ENCODE measurements at regions not wholly inside any gene's neighbourhood (a gene's known extent, or its start where the extent isn't known, plus 50 kb on each side); places are given as distances from the start of the nearest gene placed in this dataset.

DNA sequence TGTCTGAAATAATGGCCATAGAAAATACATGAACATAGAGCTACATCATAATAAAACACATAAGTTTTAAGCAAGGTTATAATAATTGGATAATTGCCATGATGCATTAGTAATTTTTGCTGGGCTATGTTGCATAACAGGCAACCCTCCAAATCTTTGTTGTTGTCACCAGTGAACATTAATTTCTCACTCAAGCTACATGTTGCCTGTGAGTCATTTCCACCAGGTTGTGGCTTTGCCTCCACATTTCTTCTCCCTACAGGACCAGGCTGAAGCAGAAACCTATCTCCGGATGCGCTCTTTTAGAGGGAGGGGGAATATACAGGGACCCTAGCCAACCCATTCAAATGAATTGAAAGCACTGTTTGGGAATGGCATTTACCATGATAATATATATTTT lies 347.7 kb downstream of the GABRG1 start:
- DNase-seq, result no peak

DNA sequence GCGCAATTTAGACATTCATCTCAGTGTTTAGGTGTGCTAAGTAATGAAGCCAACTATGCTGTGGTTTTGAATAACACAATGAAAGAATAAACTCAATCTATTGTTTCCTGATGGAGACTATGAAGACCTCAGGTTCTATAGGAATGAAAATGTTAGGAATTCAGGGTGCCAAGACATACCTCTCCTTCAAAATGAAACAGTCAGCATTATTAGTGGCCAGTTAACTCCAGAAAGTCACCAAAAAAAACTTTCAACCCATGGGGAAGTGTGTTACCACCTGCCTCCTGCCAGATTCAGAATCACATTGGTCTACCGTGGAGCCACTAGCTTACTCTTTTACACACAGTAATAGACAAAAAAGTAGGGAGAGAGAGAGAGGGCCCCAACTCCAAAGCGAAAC lies 352.9 kb downstream of the GABRG1 start:
- DNase-seq, result no peak

DNA sequence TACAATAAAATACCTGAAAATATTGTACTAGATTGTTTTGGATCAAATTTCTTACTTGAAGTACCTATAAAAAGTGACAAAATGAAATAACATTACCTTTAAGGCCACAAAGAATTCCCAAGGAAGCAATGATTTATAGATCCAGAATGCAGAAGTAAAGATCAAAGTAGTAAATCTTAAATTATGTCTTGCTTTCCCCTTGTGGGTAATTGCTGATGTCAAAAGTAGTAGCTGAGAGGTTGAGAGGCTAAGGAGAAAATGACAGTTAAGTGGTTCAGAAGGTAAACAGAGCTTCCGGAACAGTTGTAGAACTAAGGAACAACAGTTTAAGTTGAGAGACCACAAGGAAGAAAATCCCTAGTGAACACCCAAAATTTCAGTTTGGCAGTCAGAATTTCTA lies 358.3 kb downstream of the GABRG1 start:
- DNase-seq, result no peak

DNA sequence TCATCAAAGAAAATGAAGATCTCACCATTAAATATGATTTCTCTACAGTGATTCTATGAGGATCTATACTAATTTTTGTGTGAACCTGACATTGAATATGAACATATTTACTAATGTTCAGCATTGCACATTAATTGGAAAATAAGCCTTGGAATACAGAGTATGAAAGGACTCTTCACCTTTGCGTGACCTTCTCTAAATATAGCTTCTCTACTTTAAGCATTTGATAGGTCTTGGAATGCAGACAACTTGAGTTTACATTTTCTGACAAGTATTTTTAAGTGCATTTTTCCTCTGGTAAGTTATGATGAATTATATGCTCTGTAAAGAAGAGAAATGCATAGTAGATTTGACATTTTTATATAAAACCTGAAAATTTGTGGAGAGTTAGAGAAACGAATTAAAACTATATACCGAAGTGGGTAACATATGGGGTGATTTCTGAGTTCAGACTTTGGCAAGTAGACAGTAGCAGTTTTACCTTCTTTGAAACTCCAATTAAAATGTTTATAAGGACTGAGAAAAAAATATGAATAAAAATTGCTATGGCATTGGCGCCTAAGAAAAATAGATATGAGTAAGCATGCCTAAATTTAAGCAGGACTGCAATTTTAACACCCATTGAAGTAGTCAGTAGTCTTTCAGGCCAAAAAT lies 371.9 kb downstream of the GABRG1 start:
- DNase-seq, result no peak

DNA sequence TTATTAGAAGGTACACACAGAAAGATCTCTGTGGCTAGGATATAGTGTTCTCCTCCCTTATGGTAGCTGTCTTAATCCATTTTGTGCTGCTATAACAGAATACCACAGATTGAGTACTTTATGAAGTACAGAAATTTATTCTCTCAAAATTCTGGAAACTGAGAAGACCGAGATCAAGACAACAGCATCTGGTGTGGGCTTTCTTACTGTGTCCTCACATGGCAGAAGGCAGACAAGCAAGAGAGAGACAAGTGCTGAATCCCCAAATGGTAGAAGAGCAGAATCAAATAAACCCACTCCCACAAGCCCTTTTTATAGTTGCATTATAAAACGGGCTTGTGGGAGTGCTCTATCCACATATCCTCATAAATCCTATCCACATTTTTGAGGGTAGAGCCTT lies 373.1 kb downstream of the GABRG1 start:
- DNase-seq, result no peak

DNA sequence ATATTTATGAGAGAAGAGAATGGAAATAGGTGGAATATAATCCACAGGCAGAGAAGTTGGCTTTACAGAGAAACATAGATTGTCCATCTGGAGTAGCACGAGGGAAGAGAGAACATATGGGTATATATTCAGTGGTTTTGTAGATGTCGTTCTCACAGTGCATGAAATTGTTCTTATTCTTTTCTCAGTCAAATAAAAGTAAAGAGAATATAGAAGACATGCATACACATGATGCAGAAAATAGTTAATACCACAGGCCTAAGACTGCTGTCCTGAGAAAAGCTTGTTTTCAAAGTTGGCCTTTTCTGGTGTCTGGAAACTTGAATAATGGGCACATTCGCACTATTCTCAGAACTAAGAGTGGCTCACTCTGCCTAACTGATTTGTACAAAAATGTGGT lies 378.1 kb downstream of the GABRG1 start:
- DNase-seq, result no peak

DNA sequence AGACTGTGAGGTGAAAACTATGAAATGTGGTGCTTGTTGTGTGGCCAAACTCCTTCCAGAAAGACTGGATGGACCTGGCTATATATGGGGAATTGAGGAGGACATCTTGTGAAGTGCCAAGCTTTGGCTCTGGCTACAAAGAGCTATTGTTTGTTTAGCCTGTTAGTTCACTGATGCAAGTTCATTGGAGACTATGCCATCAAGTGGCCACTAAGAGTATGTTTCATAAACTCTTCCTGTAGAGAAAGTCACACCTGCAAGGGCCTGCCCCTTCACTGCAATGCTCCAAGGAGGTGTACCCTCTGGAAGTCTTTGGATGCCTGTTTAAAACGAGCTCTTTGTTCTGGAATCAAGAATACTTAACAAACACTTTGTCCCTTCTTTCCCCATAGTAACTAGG lies 382.0 kb downstream of the GABRG1 start:
- DNase-seq, result no peak

DNA sequence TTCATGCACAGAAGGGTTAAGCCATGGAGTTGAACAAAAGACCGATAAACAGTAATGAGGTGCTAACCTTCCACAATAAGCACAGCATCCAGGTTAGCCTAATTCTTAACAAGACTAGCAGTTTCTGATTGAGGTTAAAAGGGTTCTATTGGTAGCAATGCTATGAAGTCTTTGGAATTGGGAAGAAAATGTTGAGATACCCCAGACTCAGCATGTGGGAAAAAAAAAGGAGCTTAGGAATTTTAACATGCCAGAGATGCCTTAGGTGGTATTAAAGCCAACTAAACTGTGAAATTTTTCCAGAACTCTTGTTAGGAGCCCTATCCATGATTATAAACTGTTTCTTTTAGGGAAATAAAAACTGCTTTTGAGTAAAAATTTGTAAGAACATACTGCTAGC lies 391.7 kb downstream of the GABRG1 start:
- no peak for DNase-seq

DNA sequence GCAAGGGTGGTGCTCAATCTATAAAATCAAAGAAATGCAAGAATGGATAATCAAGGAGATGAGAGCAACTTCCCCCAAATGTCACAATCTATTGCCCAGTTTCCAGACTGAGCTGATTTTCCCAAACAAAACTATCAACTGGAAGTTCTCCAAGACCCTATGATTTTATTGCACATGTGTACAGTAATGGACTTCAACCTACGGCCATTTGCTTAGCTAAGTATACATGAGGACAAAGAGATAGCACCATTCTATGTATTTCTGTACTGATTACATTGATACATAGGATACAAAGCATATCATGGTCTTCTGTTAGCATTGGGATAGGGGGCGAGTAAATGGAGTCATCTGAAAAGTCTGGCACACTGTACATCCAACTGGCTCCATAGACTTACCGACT lies 407.8 kb downstream of the GABRG1 start:
- no peak for DNase-seq

DNA sequence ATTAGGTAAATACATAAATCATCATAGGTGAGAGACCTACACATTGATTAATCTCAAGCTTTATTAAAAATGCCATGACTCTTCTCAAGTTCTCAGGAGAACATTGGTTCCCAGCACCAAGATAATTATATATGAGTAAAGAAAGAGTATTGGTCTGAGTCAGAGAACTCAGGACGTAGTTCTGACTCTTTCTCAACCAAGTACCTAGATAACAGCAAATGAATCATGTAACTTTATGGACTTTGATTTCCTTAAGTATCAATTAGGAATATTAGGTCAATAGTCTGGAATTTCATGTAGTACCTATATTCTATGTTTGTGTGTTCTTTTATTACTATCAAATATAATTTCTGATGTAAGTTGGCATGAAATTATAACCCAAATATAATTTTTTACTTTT lies 409.9 kb downstream of the GABRG1 start:
- no peak for DNase-seq

DNA sequence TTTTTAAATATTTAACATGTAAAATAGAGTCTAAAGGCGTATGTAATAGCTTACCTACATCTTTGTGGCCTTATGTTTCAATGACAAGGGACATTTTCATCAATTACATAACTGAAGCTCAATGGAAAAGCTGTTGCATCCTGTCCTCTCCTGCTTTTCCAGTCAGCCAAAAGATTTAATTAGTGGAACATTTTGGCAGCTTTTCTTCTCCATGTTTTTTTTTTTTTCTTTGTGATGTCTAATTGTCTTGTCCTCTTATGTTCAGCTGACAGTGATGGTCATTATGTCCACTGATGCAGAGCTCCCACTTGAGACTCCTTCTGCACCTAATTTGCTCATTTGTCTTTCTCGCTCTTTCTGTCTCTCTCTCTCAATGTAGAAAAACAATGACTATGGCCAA lies 422.2 kb downstream of the GABRG1 start:
- DNase-seq, result no peak

DNA sequence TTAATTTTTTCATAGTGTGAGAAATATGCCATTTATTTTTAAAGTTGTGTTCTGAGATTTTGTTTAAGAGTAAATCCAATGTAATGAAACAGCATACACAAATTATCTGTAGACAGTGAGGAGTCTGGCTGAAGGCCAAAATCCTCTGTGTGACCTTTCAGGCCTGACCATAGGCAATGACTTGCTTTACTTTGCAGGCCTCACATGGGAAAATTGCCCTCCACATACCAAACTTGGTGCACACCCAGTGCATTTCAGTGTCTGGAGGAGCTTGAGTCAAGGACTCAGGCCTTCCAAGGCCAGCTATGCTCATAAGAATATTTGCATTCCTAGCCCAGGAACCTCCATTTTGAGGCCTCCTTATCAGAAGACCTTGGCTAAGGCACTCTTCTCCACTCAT lies 430.1 kb downstream of the GABRG1 start:
- DNase-seq, result no peak

DNA sequence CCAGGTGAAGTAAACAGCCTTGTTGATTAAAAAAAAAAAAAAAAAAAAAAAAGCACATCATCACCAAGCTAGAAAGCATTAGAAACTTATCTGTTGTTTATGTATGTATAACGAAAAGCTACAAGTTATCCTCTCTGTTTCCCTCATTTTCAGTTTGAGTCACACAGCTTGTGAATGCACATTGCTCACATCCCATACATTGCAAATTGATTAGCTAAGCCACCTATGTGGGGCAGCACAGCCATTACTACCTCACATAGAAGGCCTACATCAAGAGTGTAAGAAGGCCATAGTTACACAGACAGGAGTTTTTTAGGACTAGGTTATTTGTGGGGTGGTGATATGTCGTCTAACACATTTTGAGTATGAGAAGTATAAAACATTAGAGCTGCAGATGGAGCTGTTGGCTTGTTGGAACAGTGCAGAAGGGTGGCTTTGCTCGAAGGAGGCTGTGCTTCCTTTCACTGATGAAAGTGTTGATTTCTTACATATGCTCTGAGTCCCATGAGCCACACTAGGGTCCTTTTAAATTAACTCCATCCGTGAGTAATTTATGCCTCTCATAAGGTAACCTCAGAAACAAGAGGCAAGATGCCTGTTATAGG lies 431.6 kb downstream of the GABRG1 start:
- no peak for DNase-seq

DNA sequence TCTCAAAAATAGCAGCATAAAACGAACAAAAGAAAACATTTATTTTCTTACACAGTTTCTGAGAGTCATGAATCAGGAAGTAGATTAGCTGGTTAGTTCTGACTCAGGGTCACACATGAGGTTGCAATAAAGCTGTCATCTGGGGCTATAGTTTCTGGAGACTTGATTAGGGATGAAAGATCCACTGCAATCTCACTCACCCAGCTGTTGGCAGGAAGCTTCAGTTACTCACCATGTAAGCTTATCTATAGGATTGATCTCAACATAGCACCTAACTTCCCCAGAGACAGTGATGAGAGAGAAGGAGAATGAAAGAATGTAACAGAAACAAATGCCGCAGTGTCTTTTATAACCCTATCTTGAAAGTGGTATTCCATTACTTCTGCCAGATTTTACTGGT lies 435.5 kb downstream of the GABRG1 start:
- DNase-seq, result no peak

DNA sequence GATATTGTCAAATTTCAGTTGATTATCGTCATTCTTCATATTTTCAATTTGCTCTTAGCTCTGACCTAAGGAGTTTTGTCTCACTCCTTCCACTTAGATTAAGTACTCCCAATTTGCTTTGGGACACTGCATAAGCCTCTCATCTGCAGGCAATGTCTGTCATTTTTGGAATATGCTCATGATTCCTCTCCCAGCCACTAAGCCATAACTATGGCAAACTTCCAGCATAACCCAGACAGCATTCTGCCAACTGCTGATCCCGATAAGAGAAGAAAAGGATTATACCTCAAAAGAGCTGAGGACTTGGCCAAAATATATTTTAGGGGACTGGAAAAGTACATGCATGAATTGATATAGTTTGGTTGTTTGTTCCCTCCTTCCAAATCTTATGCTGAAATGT lies 444.4 kb downstream of the GABRG1 start:
- DNase-seq, result no peak

DNA sequence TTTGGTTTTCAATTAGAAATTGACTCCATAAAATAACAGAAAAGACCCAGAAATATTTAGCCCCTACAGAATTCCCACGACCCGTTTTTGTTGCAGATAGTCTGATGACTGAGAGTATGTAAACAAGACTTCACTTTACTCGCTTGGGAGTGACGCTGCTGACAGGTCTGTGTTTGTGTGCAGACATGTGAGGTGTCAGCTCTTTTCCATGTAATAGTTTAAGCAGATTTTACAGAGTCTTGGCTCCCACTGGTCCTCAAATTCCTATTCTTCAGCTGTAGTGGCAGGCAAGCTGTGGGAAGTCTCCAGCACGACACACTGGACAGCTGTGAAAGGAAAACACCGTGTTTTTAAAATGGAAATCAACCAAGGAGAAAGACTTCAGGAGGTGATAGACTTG lies 455.7 kb downstream of the GABRG1 start:
- no peak for DNase-seq

DNA sequence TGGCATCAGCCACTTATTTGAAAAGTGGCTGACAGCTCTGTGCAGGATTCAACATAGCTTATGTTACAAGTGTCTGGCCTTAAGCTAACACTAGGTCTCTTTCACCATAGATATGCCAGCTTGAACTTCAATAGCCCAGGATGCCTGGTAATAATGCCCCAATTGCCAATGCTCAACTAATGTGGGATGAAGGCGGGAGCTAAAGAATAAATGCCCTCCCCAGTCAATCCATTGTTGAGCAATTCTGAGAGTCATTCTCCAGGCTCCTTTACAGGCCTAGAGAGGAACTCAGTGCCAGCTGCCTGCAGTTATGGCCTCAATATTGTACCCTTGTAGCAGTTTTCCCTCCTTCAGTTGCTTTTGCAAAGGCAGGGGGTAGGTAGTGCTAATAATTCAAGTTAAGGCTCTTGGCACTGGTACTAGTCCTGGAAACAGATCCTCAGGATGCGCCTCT lies 460.2 kb downstream of the GABRG1 start:
- no peak for DNase-seq

DNA sequence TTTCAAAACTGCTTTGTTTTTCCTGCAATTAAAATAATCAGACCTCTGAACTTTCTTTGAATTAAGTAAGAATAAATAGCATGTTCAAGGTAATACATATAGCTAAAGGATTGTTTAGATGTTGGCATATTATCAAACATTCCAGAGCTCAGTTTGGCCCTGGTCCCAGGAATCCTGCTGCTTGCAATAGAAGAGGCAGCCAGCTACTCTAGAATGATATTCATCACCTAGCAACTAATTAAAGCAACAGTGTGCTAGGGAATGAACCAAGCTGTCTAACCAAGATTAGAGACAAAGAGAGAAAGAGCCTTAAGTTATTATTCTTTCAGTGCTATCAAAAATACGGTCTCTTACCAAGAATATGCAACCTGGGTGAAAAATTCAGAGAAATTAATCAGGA lies 460.9 kb downstream of the GABRG1 start:
- no peak for DNase-seq

DNA sequence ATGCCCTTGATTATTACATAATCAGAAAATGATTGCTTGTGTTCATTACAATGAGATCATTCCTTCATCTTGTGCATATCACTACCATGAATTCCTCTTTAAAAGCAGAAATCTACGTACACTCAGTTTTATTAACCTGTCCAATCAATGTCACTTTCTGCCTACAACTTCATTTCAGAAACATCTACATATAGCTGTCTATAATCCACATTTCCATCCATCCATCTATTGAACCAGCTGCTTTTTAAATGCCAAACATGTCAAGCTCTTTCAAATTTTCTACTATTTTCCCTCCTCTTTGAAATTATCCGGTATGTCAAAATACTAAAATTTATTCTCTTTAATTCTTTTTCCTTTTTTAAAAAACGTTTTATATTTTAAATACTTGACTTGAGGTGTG lies 462.0 kb downstream of the GABRG1 start:
- DNase-seq, result no peak

DNA sequence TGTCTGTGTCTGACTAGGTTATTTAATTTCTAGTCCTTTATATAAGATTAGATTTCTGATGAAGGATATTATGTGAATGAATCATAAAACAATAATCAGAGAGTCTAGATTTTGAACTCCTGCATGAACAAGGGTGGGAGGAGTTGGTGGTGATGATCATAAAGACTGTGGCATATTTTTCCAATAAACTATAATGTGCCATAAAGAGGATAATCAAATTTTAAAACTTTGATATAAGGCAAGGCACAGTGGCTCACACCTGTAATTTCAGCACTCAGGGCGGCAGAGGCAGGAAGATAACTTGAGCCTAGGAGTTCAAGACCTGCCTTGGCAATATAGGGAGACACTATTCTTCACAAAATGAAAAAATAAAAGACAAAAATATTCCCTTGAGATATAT lies 473.3 kb downstream of the GABRG1 start:
- no peak for DNase-seq

DNA sequence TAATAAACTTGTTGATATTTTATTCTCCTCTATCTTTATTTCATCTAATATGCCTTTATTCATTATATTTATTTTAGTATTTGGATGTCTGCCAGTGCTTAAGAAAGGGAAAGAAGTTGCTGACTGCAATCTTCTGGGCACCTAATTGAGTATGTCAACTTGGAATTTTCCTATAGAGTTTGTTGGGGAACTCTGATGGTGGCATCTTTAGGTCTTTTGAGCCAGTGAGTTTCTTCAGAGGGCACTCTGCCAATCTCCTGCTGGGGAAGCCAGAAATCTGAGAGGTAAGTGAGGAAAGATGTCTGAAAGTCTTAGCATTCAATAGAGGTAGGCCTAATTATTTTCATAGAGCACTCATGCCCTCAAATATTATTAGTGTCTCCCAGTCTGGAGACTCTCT lies 475.0 kb downstream of the GABRG1 start:
- no peak for DNase-seq

DNA sequence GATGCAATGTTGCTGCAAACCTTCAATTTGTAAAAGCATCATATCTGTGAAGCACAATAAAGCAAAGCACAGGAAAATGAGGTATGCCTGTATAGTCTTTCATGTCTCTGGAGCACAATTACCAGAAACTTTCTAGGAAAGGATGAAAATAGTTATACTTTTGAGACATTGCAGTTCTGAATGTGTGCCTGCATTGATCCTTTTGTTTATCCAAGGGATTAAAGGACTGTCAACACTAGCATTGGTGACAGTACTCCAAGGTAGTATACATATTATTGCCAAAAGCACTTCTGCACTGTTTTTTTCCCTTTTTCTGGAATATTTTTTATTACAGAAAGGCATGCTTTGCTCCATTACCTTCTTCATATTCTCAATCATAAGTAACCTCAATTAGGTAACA lies 476.0 kb downstream of the GABRG1 start:
- no peak for DNase-seq

DNA sequence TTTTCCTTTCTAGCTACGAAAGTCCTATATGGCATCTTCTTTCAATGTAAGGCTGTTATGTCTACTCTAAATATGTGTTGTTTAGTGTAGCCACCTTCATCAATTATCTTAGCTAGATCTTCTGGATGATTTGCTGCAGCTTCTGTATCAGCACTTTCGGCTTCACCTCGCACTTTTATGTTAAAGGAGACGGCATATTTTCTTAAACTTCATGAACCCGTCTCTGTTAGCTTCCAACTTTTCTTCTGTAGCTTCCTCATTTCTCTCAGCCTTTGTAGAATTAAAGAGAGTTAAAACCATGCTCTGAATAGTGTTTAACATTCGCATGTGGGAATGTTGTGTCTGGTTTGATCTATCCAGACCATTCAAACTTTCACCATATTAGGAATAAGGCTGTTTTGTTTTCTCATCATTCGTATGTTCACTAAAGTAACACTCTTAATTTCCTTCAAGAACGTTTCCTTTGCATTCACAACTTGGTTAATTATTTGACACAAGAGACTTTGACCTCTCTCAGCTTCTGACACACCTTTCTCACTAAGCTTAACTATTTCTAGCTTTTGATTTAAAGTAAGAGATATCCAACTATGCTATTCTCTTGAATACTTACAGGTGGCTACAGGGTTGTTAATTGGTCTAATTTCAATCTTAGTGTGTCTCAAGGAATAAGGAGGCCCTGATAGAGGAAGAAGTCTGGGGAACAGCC lies 476.8 kb downstream of the GABRG1 start:
- no peak for DNase-seq

DNA sequence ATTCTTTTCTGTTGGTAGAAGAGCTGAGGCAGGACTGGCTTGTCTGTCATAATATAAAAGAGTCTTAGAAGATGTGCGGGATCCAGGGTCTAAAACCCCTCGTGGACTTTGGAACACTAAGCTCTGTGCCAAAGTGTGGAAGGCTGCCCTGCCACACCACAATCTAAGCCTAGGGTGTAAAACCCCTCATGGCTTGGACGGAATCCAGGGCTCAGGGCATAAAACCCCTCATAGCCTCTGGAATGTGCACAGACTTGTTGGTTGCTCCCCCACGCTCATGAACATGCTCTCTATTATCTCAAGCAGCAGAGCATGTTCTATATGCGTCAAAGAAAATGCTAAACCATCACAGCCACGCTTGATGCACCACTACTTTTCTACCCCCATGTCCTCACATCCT lies 483.6 kb downstream of the GABRG1 start:
- no peak for DNase-seq

DNA sequence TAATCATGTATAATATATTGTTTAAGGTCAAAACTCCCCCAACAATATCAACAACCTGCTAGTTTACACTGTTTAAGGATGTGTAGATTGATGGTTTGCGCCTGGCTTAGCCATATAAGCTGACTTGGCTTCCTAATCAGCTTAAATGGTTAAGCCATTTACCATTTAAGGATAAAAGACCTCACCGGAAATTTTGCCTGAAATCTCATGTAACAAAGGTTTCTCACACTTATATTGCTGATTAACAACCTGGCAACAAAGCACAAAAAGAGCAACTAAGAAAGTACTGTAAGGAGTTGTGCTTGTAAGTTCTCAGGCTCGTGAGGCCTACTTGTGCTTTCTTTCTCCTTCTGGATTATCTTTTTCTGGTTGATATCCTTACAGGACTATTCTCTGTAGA lies 485.2 kb downstream of the GABRG1 start:
- DNase-seq, result no peak
